ENCODE measurements at regions not wholly inside any gene's neighbourhood (a gene's known extent, or its start where the extent isn't known, plus 50 kb on each side); places are given as distances from the start of the nearest gene placed in this dataset.

GRCh38 chr15:70519004-70519365 lies 244.4 kb downstream of the UACA start:
- no peaks in the 10 kb centered on the region for H3K36me3 ChIP-seq
- no peaks in the 10 kb centered on the region for H3K4me1 ChIP-seq
- intact Hi-C loops (cut with DNase I; ENCODE audit: low total_unique reads) = no loop called here
- no peak for DNase-seq (ENCODE audit: low spot score in 2 of 2)
- no peak overlapping the region for H3K27ac ChIP-seq
- no peaks in the 10 kb centered on the region for H3K27me3 ChIP-seq
- H3K9me3 ChIP-seq = no peaks in the 10 kb centered on the region
- H3K4me3 ChIP-seq = no peak overlapping the region
- TF ChIP-seq POLR2A (IDR thresholded peaks at IDR 0.05) (no peak), POLR2AphosphoS5 (IDR thresholded peaks at IDR 0.05) (no peak)

GRCh38 chr15:70518201-70519003 lies 245.0 kb downstream of the UACA start:
- intact Hi-C loops (cut with DNase I; ENCODE audit: low total_unique reads) = no loop called here
- Histone ChIP-seq H3K9me3 (no peaks in the 10 kb centered on the region), H3K4me3 (no peak overlapping the region), H3K27ac (no peak overlapping the region), H3K36me3 (no peaks in the 10 kb centered on the region), H3K4me1 (no peaks in the 10 kb centered on the region), H3K27me3 (no peaks in the 10 kb centered on the region)
- no peak for DNase-seq (ENCODE audit: low spot score in 2 of 2)
- no peak for TF ChIP-seq CTCF (IDR thresholded peaks at IDR 0.05)

GRCh38 chr15:70517194-70517590 lies 246.2 kb downstream of the UACA start:
- Histone ChIP-seq H3K27me3 (no peaks in the 10 kb centered on the region), H3K4me3 (no peak overlapping the region), H3K4me1 (no peaks in the 10 kb centered on the region), H3K9me3 (peaks cover 0 to 6% of the 10 kb centered on the region in 2 donors), H3K27ac (no peak overlapping the region), H3K36me3 (no peaks in the 10 kb centered on the region)
- TF ChIP-seq POLR2AphosphoS5 (IDR thresholded peaks at IDR 0.05) = no peak
- no peak for TF ChIP-seq POLR2A (IDR thresholded peaks at IDR 0.05)
- TF ChIP-seq CTCF (IDR thresholded peaks at IDR 0.05) = no peak
- intact Hi-C loops (cut with DNase I; ENCODE audit: low total_unique reads) = no loop called here
- peak in 1 of 2 donors; percentile 63 for DNase-seq (ENCODE audit: low spot score in 2 of 2)

DNA sequence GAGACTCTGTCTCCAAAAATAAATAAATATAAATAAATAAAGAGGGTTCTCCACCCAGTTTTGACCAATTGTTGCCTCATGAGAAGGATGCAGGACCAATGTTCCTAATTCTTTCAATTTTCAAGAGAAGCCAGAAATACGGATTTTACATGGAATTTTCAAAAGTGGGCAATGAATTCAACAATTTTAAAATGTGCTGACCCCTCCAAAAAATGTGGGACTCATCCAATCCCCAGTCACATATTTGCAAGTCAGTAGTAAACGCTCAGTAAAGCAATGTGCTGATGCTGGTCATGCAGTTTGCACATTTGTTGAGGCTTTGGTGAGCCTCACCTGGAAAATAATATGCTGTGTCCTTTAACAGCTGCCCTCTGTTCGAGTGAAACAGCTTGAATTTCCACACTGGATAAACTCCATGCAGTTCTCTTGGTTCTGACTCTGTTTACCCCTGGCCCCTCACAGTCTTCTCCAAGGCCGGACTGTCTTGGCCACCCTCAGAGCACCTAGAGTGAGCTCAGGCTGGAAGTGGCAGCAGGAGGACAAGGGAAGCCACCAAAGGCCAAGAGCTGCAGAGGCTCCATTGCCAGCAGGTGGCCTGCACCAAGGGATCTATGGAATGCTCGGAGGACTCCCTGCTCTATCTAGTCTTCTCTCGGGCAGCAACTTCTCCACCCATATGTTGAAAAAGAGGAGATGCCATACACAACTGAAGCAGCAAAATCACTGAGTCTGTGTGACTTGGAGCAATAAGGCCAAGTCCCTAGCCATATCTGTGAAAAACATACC lies 246.8 kb downstream of the UACA start:
- Histone ChIP-seq H3K4me3 (no peak overlapping the region), H3K4me1 (no peaks in the 10 kb centered on the region), H3K27me3 (no peaks in the 10 kb centered on the region), H3K36me3 (no peaks in the 10 kb centered on the region), H3K9me3 (peaks cover 0 to 6% of the 10 kb centered on the region in 2 donors), H3K27ac (no peak overlapping the region)
- no peak for TF ChIP-seq POLR2A (IDR thresholded peaks at IDR 0.05)
- TF ChIP-seq CTCF (IDR thresholded peaks at IDR 0.05) = no peak
- no peak for TF ChIP-seq POLR2AphosphoS5 (IDR thresholded peaks at IDR 0.05)
- intact Hi-C loops (cut with DNase I; ENCODE audit: low total_unique reads) = no loop called here
- no peak for DNase-seq (ENCODE audit: low spot score in 2 of 2)

- TF ChIP-seq POLR2AphosphoS5 (IDR thresholded peaks at IDR 0.05) = no peak
- no peak for TF ChIP-seq POLR2A (IDR thresholded peaks at IDR 0.05)
- TF ChIP-seq CTCF (IDR thresholded peaks at IDR 0.05) = no peak
- Histone ChIP-seq H3K9me3 (peaks cover 17 to 18% of the 10 kb centered on the region in 2 donors), H3K27ac (no peak overlapping the region), H3K36me3 (no peaks in the 10 kb centered on the region), H3K27me3 (no peaks in the 10 kb centered on the region), H3K4me3 (no peak overlapping the region), H3K4me1 (no peaks in the 10 kb centered on the region)
- intact Hi-C loops (cut with DNase I; ENCODE audit: low total_unique reads) = no loop called here
- no peak for DNase-seq (ENCODE audit: low spot score in 2 of 2)
These were observed 249.1 kb downstream of the UACA start for GRCh38 chr15:70514251-70514650.
